ENCODE measurements at regions not wholly inside any gene's neighbourhood (a gene's known extent, or its start where the extent isn't known, plus 50 kb on each side); places are given as distances from the start of the nearest gene placed in this dataset.

- TF ChIP-seq, protein P1, sequence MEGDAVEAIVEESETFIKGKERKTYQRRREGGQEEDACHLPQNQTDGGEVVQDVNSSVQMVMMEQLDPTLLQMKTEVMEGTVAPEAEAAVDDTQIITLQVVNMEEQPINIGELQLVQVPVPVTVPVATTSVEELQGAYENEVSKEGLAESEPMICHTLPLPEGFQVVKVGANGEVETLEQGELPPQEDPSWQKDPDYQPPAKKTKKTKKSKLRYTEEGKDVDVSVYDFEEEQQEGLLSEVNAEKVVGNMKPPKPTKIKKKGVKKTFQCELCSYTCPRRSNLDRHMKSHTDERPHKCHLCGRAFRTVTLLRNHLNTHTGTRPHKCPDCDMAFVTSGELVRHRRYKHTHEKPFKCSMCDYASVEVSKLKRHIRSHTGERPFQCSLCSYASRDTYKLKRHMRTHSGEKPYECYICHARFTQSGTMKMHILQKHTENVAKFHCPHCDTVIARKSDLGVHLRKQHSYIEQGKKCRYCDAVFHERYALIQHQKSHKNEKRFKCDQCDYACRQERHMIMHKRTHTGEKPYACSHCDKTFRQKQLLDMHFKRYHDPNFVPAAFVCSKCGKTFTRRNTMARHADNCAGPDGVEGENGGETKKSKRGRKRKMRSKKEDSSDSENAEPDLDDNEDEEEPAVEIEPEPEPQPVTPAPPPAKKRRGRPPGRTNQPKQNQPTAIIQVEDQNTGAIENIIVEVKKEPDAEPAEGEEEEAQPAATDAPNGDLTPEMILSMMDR (IDR thresholded peaks at IDR 0.05) = no peak
- TF ChIP-seq POLR2A (IDR thresholded peaks at IDR 0.05) = no peak
Measured at GRCh38 chr9:88065619-88066018, 72.7 kb downstream of the SPATA31C2 start.

Measured in thyroid gland (tissue), 4 donors.